HAP-1 (cell line): ENCODE measurements at regions not wholly inside any gene's neighbourhood (a gene's known extent, or its start where the extent isn't known, plus 50 kb on each side); places are given as distances from the start of the nearest gene placed in this dataset.

Source experiments
- DNase-seq, 2 experiments: peaks; one replicate each; pipeline ENCODE4 v3.0.0-alpha.2; 2016 to 2020; ENCODE audit warnings: low spot score in 2 of 2
- H3K27me3 ChIP-seq: fragments of 250-450 bp; sonication (Bioruptor Pico); 2 replicates; pipeline ENCODE4 v1.5.1; 2020; ENCODE audit warnings: low read depth, mild to moderate bottlenecking, moderate library complexity
- H3K36me3 ChIP-seq: fragments of 250-450 bp; sonication (Bioruptor Pico); replicated peaks from 2 replicates; pipeline ENCODE4 v1.5.1; 2020; ENCODE audit warnings: mild to moderate bottlenecking
- H3K4me1 ChIP-seq: fragments of 250-450 bp; sonication (Bioruptor Pico); 2 replicates; pipeline ENCODE4 v1.5.1; 2020; ENCODE audit warnings: mild to moderate bottlenecking
- H3K4me3 ChIP-seq: fragments of 250-450 bp; sonication (Bioruptor Pico); 2 replicates; pipeline ENCODE4 v1.5.1; 2020; ENCODE audit warnings: mild to moderate bottlenecking, moderate library complexity
- H3K9me3 ChIP-seq: fragments of 250-450 bp; sonication (Bioruptor Pico); 2 replicates; pipeline ENCODE4 v1.5.1; 2020; ENCODE audit warnings: mild to moderate bottlenecking, moderate library complexity
- in situ Hi-C: fragments of 300-500 bp; cut with MboI; formaldehyde crosslinking; loops from 3 replicates; pipeline ENCODE4 v1.14.3; 2020; ENCODE audit warnings: low sequenced_read_pairs, inconsistent platforms, mixed read lengths

DNA sequence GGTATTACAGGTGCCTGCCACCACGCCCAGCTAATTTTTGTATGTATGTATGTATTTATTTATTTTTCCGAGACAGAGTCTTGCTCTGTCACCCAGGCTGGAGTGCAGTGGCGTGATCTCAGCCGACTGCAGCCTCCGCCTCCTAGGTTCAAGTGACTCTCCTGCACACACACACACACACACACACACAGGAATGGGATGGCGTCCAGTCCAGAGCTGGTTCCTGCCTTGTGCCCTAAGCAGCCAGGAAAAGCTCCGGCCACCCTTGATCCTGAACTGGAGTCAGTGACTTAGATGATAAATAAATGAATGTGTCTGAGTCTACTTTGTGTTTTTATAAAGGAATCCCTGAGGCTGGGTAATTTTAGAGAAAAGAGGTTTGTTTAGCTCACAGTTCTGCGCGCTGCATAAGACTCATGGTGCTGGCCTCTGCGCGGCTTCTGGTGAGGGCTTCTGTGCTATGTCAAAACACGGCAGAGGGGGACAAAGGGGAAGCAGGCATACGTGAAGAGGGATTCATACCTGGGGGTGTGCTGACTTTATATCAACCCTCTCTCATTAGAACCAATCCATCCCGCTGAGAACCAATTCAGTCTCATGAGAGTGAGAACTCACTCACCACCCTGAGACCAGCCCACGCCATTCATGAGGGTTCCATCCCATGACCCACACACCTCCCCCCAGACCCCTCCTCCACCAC, 59.7 kb upstream of the PHLPP1 start:
- Histone ChIP-seq H3K27me3 (no peaks in the 10 kb centered on the region), H3K4me1 (0 out of 2 replicates have a peak, but pooled peaks cover 3% of the 10 kb centered on the region), H3K4me3 (no peak overlapping the region), H3K36me3 (no peaks in the 10 kb centered on the region), H3K9me3 (no peaks in the 10 kb centered on the region)
- no peak for DNase-seq
- in situ Hi-C loops: no loop called here

DNA sequence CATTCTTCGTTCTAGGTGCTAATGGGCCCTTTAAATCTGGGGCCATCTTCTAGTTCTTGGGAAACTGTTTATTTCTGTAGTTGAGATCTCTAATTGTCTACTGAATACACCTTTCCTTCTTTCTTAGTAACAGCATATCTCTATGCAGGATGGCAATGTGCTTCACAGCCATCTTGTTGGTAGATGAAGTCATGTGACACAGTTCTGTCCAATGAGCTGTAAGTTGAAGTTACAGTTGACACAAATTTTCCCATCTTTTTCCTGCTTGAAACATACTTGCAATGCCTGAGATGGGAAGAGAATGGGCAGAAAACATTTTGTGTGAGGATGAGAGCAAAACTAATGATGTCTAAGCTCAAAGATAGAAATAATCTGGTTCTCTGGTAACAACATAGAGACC, 57.3 kb upstream of the PHLPP1 start:
- in situ Hi-C loops: no loop called here
- no peaks in the 10 kb centered on the region for H3K36me3 ChIP-seq
- H3K4me1 ChIP-seq: no peaks in the 10 kb centered on the region
- H3K27me3 ChIP-seq: no peaks in the 10 kb centered on the region
- H3K9me3 ChIP-seq: no peaks in the 10 kb centered on the region
- DNase-seq: no peak
- H3K4me3 ChIP-seq: no peak overlapping the region

DNA sequence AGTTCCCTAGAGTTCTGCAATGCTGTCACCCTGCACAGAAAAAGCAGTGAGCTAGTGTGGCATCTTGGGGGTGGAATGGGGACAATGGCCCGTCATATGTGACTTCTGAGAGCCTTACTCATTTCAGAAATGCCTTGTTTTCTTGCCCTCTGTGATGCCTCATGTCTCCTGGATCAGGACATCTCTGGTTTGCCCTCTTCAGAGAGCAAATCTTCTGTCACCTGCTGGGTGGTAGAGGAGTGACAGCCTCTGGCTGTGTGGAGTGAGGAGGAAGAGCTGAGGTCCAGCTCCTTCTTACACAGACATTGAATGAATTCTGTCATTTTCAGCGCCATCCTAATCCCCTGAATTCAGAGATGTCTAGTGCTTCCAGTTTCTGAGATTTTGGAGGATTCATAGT, 55.6 kb upstream of the PHLPP1 start:
- Histone ChIP-seq H3K4me3 (no peak overlapping the region), H3K36me3 (no peaks in the 10 kb centered on the region), H3K9me3 (no peaks in the 10 kb centered on the region), H3K4me1 (no peaks in the 10 kb centered on the region), H3K27me3 (no peaks in the 10 kb centered on the region)
- no peak for DNase-seq
- in situ Hi-C loops: no loop called here

GRCh38 chr18:62660691-62661090, 54.6 kb upstream of the PHLPP1 start:
- H3K9me3 ChIP-seq: no peaks in the 10 kb centered on the region
- H3K36me3 ChIP-seq: no peaks in the 10 kb centered on the region
- no peaks in the 10 kb centered on the region for H3K27me3 ChIP-seq
- H3K4me3 ChIP-seq: no peak overlapping the region
- H3K4me1 ChIP-seq: no peaks in the 10 kb centered on the region
- in situ Hi-C loops: no loop called here
- DNase-seq: no peak

GRCh38 chr18:62663731-62664336, 51.5 kb upstream of the PHLPP1 start:
- no peak for DNase-seq

DNA sequence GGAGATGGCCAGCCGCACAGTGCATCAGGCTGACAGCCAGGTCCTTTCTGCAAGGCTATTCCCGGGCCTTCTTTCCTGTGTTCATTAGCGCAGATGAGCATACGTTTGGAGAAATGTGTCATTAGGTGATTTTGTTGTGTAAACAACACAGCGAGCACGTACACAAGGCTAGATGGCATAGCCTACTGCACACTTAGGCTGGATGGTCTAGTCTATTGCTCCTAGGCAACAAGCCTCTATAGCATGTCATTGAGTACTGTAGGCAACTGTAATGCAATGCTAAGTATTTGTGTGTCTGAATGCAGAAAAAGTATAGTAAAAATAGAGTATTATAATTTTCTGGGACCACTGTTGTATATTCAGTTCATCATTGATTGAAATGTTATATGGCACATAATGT, 50.9 kb upstream of the PHLPP1 start:
- in situ Hi-C loops: no loop called here

More at GRCh38 chr18:62663731-62664336, 51.5 kb upstream of the PHLPP1 start:
- H3K36me3 ChIP-seq: no peaks in the 10 kb centered on the region
- H3K27me3 ChIP-seq: no peaks in the 10 kb centered on the region
- H3K4me3 ChIP-seq: no peak overlapping the region
- H3K4me1 ChIP-seq: no peaks in the 10 kb centered on the region
- no peaks in the 10 kb centered on the region for H3K9me3 ChIP-seq
- in situ Hi-C loops: no loop called here

GRCh38 chr18:62665188-62665587, 50.2 kb upstream of the PHLPP1 start:
- in situ Hi-C loops: no loop called here
- Histone ChIP-seq H3K27me3 (no peaks in the 10 kb centered on the region), H3K9me3 (no peaks in the 10 kb centered on the region), H3K36me3 (no peaks in the 10 kb centered on the region), H3K4me3 (no peak overlapping the region), H3K4me1 (no peaks in the 10 kb centered on the region)
- no peak for DNase-seq

More for the DNA sequence above, 50.9 kb upstream of the PHLPP1 start:
- H3K27me3 ChIP-seq: no peaks in the 10 kb centered on the region
- no peak overlapping the region for H3K4me3 ChIP-seq
- no peaks in the 10 kb centered on the region for H3K9me3 ChIP-seq
- H3K4me1 ChIP-seq: no peaks in the 10 kb centered on the region
- no peaks in the 10 kb centered on the region for H3K36me3 ChIP-seq
- no peak for DNase-seq
